Endodermal cell (in vitro differentiated cells): ENCODE measurements at regions not wholly inside any gene's neighbourhood (a gene's known extent, or its start where the extent isn't known, plus 50 kb on each side); places are given as distances from the start of the nearest gene placed in this dataset.

Experiments
- DNase-seq: peaks from one replicate; pipeline ENCODE4 v3.0.0-alpha.2; 2017
- H3K27ac ChIP-seq: 2 replicates; pipeline ENCODE4 v1.5.1; 2013; ENCODE audit warnings: mild to moderate bottlenecking, low read depth, low read length, moderate library complexity
- H3K27me3 ChIP-seq: 2 replicates; pipeline ENCODE4 v1.6.1; 2013; ENCODE audit warnings: mild to moderate bottlenecking, low read length, moderate library complexity; ENCODE audit not compliant: insufficient read depth, control insufficient read depth, poor library complexity, severe bottlenecking
- H3K36me3 ChIP-seq: 2 replicates; pipeline ENCODE4 v1.7.0; 2013; ENCODE audit warnings: mild to moderate bottlenecking, low read length, moderate library complexity; ENCODE audit not compliant: control insufficient read depth, insufficient read depth
- H3K4me1 ChIP-seq: one replicate; pipeline ENCODE4 v1.7.0; 2013; ENCODE audit warnings: low read length; ENCODE audit not compliant: control insufficient read depth, insufficient read depth
- H3K4me3 ChIP-seq: 2 replicates; pipeline ENCODE4 v1.5.1; 2013; ENCODE audit warnings: mild to moderate bottlenecking, low read length, moderate library complexity
- H3K9ac ChIP-seq: 2 replicates; pipeline ENCODE4 v1.6.1; 2013; ENCODE audit warnings: mild to moderate bottlenecking, low read length, moderate library complexity; ENCODE audit not compliant: poor library complexity, severe bottlenecking; ENCODE audit errors: extremely low read depth
- H3K9me3 ChIP-seq: 2 replicates; pipeline ENCODE4 v1.6.1; 2013; ENCODE audit warnings: mild to moderate bottlenecking, low read length, moderate library complexity; ENCODE audit not compliant: control insufficient read depth
- H3K27ac Mint-ChIP-seq: 2 replicates; pipeline ENCODE4 v1.8.0; 2020; ENCODE audit warnings: mixed read lengths
- H3K27me3 Mint-ChIP-seq: 2 replicates; pipeline ENCODE4 v1.8.0; 2021; ENCODE audit warnings: mild to moderate bottlenecking, mixed read lengths; ENCODE audit not compliant: insufficient read depth
- H3K36me3 Mint-ChIP-seq: 2 replicates; pipeline ENCODE4 v1.8.0; 2020; ENCODE audit warnings: low read depth, mixed read lengths
- H3K4me1 Mint-ChIP-seq: 2 replicates; pipeline ENCODE4 v1.8.0; 2020; ENCODE audit warnings: mixed read lengths
- H3K4me3 Mint-ChIP-seq: 2 replicates; pipeline ENCODE4 v1.8.0; 2020; ENCODE audit warnings: mild to moderate bottlenecking, moderate library complexity, mixed read lengths
- H3K9me3 Mint-ChIP-seq: 2 replicates; pipeline ENCODE4 v1.8.0; 2020; ENCODE audit warnings: mild to moderate bottlenecking, mixed read lengths
- WGBS, 2 experiments: methylation state at CpG; one replicate each; pipeline versions ENCODE4 v1.1.5 to v1.1.7; 2013; ENCODE audit warnings: missing lambda C conversion rate in 2 of 2, mixed read lengths in 1 of 2; ENCODE audit not compliant: insufficient coverage in 1 of 2, insufficient read length in 1 of 2; 5-methylcytosine and 5-hydroxymethylcytosine counted together
- TF ChIP-seq, protein P1 (sequence below): fragments of 200-600 bp; sonication (generic); conservative IDR thresholded peaks from 2 replicates; pipeline ENCODE4 v1.5.0; 2021; ENCODE audit warnings: antibody characterized with exemption, mild to moderate bottlenecking

GRCh38 chr1:177802304-177802703 is 167.6 kb downstream of the SEC16B start:
- H3K4me1 ChIP-seq: no peaks in the 10 kb centered on the region
- no peaks in the 10 kb centered on the region for H3K36me3 ChIP-seq
- WGBS, 2 experiments: 93% methylated on average over 2 of the region's 2 CpGs; no CpG with 5 or more reads in 1 of the 2 experiments
- H3K27ac ChIP-seq: no peak overlapping the region
- H3K9me3 ChIP-seq: peaks cover 12% of the 10 kb centered on the region
- Mint-ChIP-seq H3K27me3 (no peaks in the 10 kb centered on the region), H3K4me3 (no peak overlapping the region), H3K27ac (no peak overlapping the region), H3K9me3 (peaks cover 28% of the 10 kb centered on the region), H3K36me3 (peaks cover 3% of the 10 kb centered on the region), H3K4me1 (no peaks in the 10 kb centered on the region)
- H3K27me3 ChIP-seq: no peaks in the 10 kb centered on the region
- no peak overlapping the region for H3K4me3 ChIP-seq
- TF ChIP-seq, protein P1, sequence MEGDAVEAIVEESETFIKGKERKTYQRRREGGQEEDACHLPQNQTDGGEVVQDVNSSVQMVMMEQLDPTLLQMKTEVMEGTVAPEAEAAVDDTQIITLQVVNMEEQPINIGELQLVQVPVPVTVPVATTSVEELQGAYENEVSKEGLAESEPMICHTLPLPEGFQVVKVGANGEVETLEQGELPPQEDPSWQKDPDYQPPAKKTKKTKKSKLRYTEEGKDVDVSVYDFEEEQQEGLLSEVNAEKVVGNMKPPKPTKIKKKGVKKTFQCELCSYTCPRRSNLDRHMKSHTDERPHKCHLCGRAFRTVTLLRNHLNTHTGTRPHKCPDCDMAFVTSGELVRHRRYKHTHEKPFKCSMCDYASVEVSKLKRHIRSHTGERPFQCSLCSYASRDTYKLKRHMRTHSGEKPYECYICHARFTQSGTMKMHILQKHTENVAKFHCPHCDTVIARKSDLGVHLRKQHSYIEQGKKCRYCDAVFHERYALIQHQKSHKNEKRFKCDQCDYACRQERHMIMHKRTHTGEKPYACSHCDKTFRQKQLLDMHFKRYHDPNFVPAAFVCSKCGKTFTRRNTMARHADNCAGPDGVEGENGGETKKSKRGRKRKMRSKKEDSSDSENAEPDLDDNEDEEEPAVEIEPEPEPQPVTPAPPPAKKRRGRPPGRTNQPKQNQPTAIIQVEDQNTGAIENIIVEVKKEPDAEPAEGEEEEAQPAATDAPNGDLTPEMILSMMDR: no peak
- no peak overlapping the region for H3K9ac ChIP-seq
- DNase-seq: no peak

GRCh38 chr1:177801790-177802189 is 168.1 kb downstream of the SEC16B start:
- no peak overlapping the region for H3K4me3 Mint-ChIP-seq
- DNase-seq: no peak
- H3K9me3 ChIP-seq: peaks cover 12% of the 10 kb centered on the region
- H3K9me3 Mint-ChIP-seq: peaks cover 26% of the 10 kb centered on the region
- no peak overlapping the region for H3K9ac ChIP-seq
- no peak overlapping the region for H3K27ac ChIP-seq
- no peak overlapping the region for H3K27ac Mint-ChIP-seq
- H3K4me1 Mint-ChIP-seq: no peaks in the 10 kb centered on the region
- H3K4me1 ChIP-seq: no peaks in the 10 kb centered on the region
- 83 to 94% methylated on average over 3 of the region's 3 CpGs for WGBS, 2 experiments
- no peak overlapping the region for H3K4me3 ChIP-seq
- no peaks in the 10 kb centered on the region for H3K36me3 ChIP-seq
- no peaks in the 10 kb centered on the region for H3K27me3 Mint-ChIP-seq
- H3K36me3 Mint-ChIP-seq: peaks cover 3% of the 10 kb centered on the region
- TF ChIP-seq, protein P1: no peak
- no peaks in the 10 kb centered on the region for H3K27me3 ChIP-seq

DNA sequence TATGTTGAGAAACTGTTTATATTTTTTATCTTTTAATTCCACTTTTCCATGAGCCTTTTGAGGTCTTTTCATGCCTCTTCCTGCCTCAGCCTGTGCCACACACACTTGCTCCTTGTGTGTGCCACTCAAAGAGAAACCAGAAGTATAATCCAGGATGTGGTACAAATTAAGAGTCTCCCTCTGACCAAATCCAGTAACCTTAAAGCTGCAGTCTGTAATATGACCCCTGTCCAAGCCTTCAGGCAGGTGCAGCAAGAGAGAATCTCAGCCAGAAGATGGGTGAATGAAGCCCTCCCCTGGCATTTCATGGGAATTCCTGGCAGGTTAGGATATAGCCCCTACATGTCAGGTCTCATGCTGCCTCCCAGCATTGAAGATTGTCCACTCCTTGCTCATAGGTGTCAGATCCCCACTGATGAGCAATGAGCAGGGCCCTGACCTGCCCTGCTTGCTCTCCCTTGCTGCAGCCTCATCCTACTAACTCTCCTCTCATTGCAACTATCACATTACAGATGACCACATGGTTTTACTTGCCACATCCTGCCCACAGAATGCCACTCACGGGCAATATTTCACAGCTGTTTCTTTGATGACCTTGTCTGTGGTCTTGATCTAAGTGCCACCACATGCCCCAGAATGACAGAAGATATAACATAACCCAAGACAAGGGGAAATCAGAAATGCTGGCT is 169.3 kb downstream of the SEC16B start:
- Histone ChIP-seq H3K9ac (no peak overlapping the region), H3K9me3 (peaks cover 12% of the 10 kb centered on the region), H3K27ac (no peak overlapping the region), H3K27me3 (no peaks in the 10 kb centered on the region), H3K4me3 (no peak overlapping the region), H3K36me3 (no peaks in the 10 kb centered on the region), H3K4me1 (no peaks in the 10 kb centered on the region)
- WGBS, 2 experiments: 74 to 90% methylated on average over 1 of the region's 1 CpG
- Mint-ChIP-seq H3K27ac (no peak overlapping the region), H3K36me3 (peaks cover 3% of the 10 kb centered on the region), H3K4me1 (no peaks in the 10 kb centered on the region), H3K9me3 (peaks cover 18% of the 10 kb centered on the region), H3K4me3 (no peak overlapping the region), H3K27me3 (no peaks in the 10 kb centered on the region)
- DNase-seq: no peak
- TF ChIP-seq, protein P1: no peak
